ENCODE measurements at regions not wholly inside any gene's neighbourhood (a gene's known extent, or its start where the extent isn't known, plus 50 kb on each side); places are given as distances from the start of the nearest gene placed in this dataset.

- no peak for TF ChIP-seq POLR2A (IDR thresholded peaks at IDR 0.05)
- TF ChIP-seq POLR2AphosphoS5 (IDR thresholded peaks at IDR 0.05): no peak
- TF ChIP-seq CTCF (IDR thresholded peaks at IDR 0.05): no peak
- no peak for TF ChIP-seq EP300 (IDR thresholded peaks at IDR 0.05; ENCODE audit: low read depth)
Observed at GRCh38 chr12:89977405-89978085, 268.9 kb upstream of the ATP2B1 start.

All from transverse colon (tissue), 4 donors.